ENCODE measurements at regions not wholly inside any gene's neighbourhood (a gene's known extent, or its start where the extent isn't known, plus 50 kb on each side); places are given as distances from the start of the nearest gene placed in this dataset.

- H3K9me2 ChIP-seq (ENCODE audit: insufficient read depth), result no peaks in the 10 kb centered on the region
- no peak overlapping the region for H3K27ac ChIP-seq (ENCODE audit: low read depth, low read length)
- ChIA-PET POLR2A (no interaction called here), CTCF (no interaction called here), RAD21 (ENCODE audit: low non-redundant PET in 1 of 2, low total read pairs in 2 of 2, uncharacterized antibody in 2 of 2, unreplicated experiment in 2 of 2) (no interaction called here)
- peaks cover 0 to 5% of the 10 kb centered on the region in 2 experiments; a peak in 1 of 4 replicates for H3K4me1 ChIP-seq (ENCODE audit: control insufficient read depth in 1 of 2, insufficient read depth in 2 of 2, low read length in 2 of 2)
- no peaks in the 10 kb centered on the region for H3K9me3 ChIP-seq (ENCODE audit: control insufficient read depth in 1 of 2, insufficient read depth in 1 of 2, low read depth in 1 of 2, low read length in 2 of 2)
- no peaks in the 10 kb centered on the region for H3K27me3 ChIP-seq (ENCODE audit: insufficient read depth, low read length)
- TF ChIP-seq ZNF274 (IDR thresholded peaks at IDR 0.05; ENCODE audit: low read depth, low read length), result no peak
- no peak for TF ChIP-seq FOSL1 (IDR thresholded peaks at IDR 0.05; ENCODE audit: low read depth)
- TF ChIP-seq EGR1 (IDR thresholded peaks at IDR 0.05; ENCODE audit: low read depth), result no peak
- no peak for TF ChIP-seq POLR2A (IDR thresholded peaks at IDR 0.05; ENCODE audit: borderline replicate concordance, extremely low read depth, insufficient read depth, insufficient read length)
- no peaks in the 10 kb centered on the region for H3K36me3 ChIP-seq (ENCODE audit: control insufficient read depth in 1 of 2, insufficient read depth in 2 of 2, low read length in 2 of 2)
- H3K9ac ChIP-seq (ENCODE audit: low read length), result no peak overlapping the region
- no TSS peak for BruUV-seq (replicated peaks)
- no peak overlapping the region for H2AFZ ChIP-seq (ENCODE audit: low read depth, low read length, poor library complexity, severe bottlenecking)
- ATAC-seq, result no peak
- H3K4me2 ChIP-seq (ENCODE audit: low read length), result no peak overlapping the region
- DNase-seq (ENCODE audit: low read depth, low spot score), result no peak
- no peaks in the 10 kb centered on the region for H3K79me2 ChIP-seq (ENCODE audit: insufficient read depth, low read length)
- no peak overlapping the region for H3K4me3 ChIP-seq (replicated peaks in 1 of 2; ENCODE audit: low read depth in 1 of 2, low read length in 2 of 2)
- intact Hi-C loops (cut with micrococcal nuclease), result no loop called here
- no peaks in the 10 kb centered on the region for H4K20me1 ChIP-seq (ENCODE audit: insufficient read depth)
Observed at GRCh38 chr6:156695742-156696141, 81.4 kb upstream of the ARID1B start.

- TF ChIP-seq YY1 (IDR thresholded peaks at IDR 0.05; ENCODE audit: extremely low read depth, insufficient replicate concordance, low read depth, low read length), result no peak
- TF ChIP-seq CTCF (IDR thresholded peaks at IDR 0.05 in 2 of 3, conservative IDR thresholded peaks at IDR 0.05 in 1 of 3; ENCODE audit: borderline replicate concordance in 1 of 3, insufficient read depth in 1 of 3, low read depth in 2 of 3, low read length in 2 of 3), result no peak
- no peak for TF ChIP-seq POLR2AphosphoS5 (IDR thresholded peaks at IDR 0.05; ENCODE audit: low read depth, low read length)
- no peak for TF ChIP-seq JUND (IDR thresholded peaks at IDR 0.05)
- TF ChIP-seq EZH2 (IDR thresholded peaks at IDR 0.05), result no peak
- TF ChIP-seq REST (IDR thresholded peaks at IDR 0.05; ENCODE audit: low read depth), result no peak
- no peaks in the 10 kb centered on the region for H3K79me2 ChIP-seq (ENCODE audit: insufficient read depth, low read length)
- intact Hi-C loops (cut with micrococcal nuclease), result no loop called here
- no peaks in the 10 kb centered on the region for H3K9me2 ChIP-seq (ENCODE audit: insufficient read depth)
- H3K9me3 ChIP-seq (ENCODE audit: control insufficient read depth in 1 of 2, insufficient read depth in 1 of 2, low read depth in 1 of 2, low read length in 2 of 2), result no peaks in the 10 kb centered on the region
- peaks cover 0 to 5% of the 10 kb centered on the region in 2 experiments; a peak in 1 of 4 replicates for H3K4me1 ChIP-seq (ENCODE audit: control insufficient read depth in 1 of 2, insufficient read depth in 2 of 2, low read length in 2 of 2)
- H3K27ac ChIP-seq (ENCODE audit: low read depth, low read length), result no peak overlapping the region
- DNase-seq (ENCODE audit: low read depth, low spot score) (no peak), ATAC-seq (no peak)
- no peaks in the 10 kb centered on the region for H4K20me1 ChIP-seq (ENCODE audit: insufficient read depth)
- CTCF ChIA-PET, result no interaction called here
- RAD21 ChIA-PET (ENCODE audit: low non-redundant PET in 1 of 2, low total read pairs in 2 of 2, uncharacterized antibody in 2 of 2, unreplicated experiment in 2 of 2), result no interaction called here
- no peak overlapping the region for H2AFZ ChIP-seq (ENCODE audit: low read depth, low read length, poor library complexity, severe bottlenecking)
- no peaks in the 10 kb centered on the region for H3K27me3 ChIP-seq (ENCODE audit: insufficient read depth, low read length)
- H3K4me3 ChIP-seq (replicated peaks in 1 of 2; ENCODE audit: low read depth in 1 of 2, low read length in 2 of 2), result no peak overlapping the region
- no peak overlapping the region for H3K9ac ChIP-seq (ENCODE audit: low read length)
- no TSS peak for BruUV-seq (replicated peaks)
- no peaks in the 10 kb centered on the region for H3K36me3 ChIP-seq (ENCODE audit: control insufficient read depth in 1 of 2, insufficient read depth in 2 of 2, low read length in 2 of 2)
- POLR2A ChIA-PET, result no interaction called here
- no peak overlapping the region for H3K4me2 ChIP-seq (ENCODE audit: low read length)
Observed at GRCh38 chr6:156694679-156695078, 82.5 kb upstream of the ARID1B start.
